GM21717 (cell line): ENCODE measurements at regions not wholly inside any gene's neighbourhood (a gene's known extent, or its start where the extent isn't known, plus 50 kb on each side); places are given as distances from the start of the nearest gene placed in this dataset.
"Not testable (repeated sequence)": the region's sequence is repeated elsewhere in the genome, so short reads cannot be mapped to it uniquely, and the experiment has no call there.

Experiments
- ATAC-seq: cut with Tn5 transposase; IDR thresholded peaks from one replicate; pipeline ENCODE4 v1.9.1; 2021; ENCODE audit warnings: mild to moderate bottlenecking, moderate library complexity; ENCODE audit not compliant: unreplicated experiment

DNA sequence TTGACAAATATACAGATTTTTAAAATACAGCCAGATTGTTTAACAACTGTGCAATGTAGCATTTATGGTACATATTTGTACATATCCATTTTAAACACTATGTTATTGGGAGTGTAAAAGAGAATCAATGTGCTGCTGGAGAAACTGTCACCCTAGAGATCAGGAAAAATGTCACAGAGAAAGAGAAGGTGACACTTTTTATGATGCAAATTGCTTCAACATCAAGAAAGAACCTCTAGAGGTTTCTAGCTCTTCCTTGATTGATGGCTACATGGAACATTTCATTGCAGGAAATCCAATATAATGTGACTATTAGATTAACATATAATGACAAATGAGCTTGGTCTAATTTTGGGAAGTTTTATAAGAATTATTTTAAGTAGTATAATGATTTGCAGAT is 1491.2 kb upstream of the PCDH20 start:
- no peak for ATAC-seq

- no peak for ATAC-seq
Observed at GRCh38 chr13:62906469-62906868, 1490.8 kb upstream of the PCDH20 start.

DNA sequence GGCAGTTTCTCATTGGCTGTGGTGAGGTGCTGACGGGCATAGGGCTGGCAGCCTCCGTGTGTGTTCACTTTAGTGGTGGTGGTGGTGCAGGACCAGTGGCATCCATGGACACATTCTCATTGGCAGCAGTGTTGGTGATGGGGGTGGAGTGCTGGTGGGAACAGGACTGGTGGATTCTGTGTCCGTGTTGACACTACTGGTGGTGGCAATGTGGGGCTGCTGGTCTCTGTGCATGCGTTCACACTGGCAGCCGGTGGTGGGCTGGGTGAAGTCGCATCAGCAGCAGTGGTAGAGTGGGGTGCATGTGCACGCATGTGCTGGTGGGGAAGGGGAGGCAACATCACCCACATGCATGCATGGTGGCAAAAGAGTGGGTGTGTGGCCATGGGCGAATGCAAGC is 1471.4 kb upstream of the PCDH20 start:
- ATAC-seq, result no peak

DNA sequence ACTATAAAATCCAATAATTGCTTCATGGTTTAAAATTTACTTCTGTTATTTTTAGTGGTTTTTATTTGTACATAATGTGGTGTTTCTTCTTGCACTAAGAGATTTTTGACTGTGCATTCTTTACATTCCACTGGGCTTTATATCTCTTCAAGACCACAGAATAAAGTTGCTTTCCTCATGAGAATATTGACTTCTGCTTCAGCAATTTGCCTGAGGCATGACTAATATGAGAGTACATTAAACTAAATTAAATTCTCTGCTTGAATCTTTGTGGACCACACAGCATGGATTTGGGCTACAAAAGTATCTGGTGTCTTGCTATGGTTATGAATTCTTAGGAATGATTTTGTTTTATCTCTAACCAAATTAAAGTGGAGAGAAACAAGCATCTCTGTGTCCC is 1463.4 kb upstream of the PCDH20 start:
- no peak for ATAC-seq

- ATAC-seq, result no peak
Observed at GRCh38 chr13:62875118-62875640, 1459.5 kb upstream of the PCDH20 start.

DNA sequence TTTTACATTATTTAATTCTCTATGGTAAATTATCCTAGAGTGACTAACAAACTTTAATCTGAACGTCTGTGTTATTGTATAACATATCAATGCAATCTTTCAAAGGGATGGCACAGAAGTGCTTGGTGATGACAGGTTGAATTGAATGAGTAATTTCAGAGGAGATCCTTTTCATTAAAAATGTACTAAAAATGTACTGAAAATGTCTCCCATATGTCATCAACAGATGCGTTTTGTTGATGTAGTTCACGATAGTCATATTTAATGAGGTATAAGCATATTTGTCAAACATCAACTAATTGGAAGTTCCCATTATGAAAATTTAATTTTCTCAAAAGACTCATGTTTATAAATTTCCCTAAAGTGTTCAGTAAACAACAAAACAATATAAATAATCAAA is 1434.7 kb upstream of the PCDH20 start:
- ATAC-seq, result no peak

DNA sequence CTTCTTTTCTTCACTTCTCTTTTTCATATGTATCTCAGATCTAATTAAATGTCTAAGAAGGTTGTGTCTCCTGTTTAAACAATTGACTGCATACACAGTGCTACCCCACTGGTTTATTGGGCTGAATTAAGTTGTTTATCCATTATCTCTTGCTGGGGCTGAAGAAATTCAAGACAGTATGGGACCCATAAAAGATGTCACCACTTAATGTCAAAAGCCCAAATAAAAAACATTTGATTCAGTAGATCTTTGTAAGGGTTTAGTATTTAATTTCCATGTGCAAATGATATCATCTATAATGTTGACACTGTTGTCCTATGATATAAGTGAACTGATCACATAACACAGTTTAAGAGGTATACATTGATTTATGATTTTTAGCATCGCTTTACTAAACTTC is 1431.9 kb upstream of the PCDH20 start:
- ATAC-seq, result no peak

- ATAC-seq, result no peak
Observed at GRCh38 chr13:62846302-62846701, 1430.7 kb upstream of the PCDH20 start.

DNA sequence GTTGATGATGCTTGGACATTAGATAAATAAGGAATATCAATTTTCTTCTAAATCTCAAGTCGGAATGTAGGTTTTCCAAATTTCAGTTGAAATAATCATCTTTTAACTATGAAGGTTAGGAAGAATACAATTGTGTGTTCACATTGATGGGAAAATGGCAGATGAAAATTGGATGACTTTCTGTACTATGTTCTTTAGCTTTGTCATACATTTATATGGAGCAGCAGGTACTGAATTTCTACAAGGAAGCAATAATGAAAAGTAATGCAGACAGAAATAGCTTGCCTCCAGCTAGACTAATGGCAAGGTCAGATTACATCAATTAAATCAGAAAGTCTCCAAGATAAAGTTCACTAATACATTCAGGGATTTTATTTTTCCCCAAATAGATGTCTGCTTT is 1423.7 kb upstream of the PCDH20 start:
- no peak for ATAC-seq

DNA sequence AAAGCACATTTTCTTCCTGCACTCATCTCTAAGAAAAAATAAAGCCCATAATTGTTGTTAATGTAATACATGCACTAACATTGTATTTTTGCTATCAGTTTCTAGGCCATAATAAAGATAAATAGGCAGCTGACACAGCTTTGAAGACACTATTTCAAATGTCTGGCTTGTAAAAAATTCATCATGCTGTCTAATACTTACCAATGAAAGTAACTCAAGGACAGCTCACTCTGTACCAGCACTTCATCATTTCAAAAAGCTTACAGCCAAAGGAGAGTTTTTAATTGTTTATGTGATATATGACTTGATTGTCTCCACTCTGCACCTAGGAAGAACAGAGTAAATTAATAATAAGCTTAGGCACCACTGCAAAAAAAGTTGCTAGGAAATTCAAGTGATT is 1423.3 kb upstream of the PCDH20 start:
- no peak for ATAC-seq

GRCh38 chr13:62837895-62838294 is 1422.2 kb upstream of the PCDH20 start:
- ATAC-seq, result no peak

GRCh38 chr13:62829486-62829885 is 1413.8 kb upstream of the PCDH20 start:
- no peak for ATAC-seq

- ATAC-seq, result no peak
Observed at GRCh38 chr13:62799931-62800436, 1384.3 kb upstream of the PCDH20 start.

- ATAC-seq, result no peak
Observed at GRCh38 chr13:62799038-62799535, 1383.4 kb upstream of the PCDH20 start.

DNA sequence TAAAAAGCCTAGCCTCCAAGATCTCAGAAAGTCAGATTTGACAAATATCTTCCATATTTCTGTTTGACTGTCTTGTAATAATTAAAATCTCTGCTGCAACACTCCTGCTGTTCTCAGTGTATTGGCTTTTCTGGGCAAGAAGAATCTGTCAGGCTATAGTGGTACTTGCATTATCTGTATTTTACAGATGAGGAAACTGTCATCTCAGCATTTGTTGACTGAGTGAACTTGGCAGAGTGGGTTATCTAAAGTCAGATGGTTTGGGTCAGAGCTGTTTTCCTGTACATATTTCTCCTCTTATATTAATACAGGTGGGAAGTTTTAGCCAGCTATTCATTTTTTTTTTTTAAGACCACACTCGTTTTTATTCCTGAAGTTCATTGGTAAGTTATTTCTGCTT is 1378.2 kb upstream of the PCDH20 start:
- ATAC-seq, result no peak

- no peak for ATAC-seq
Observed at GRCh38 chr13:62781866-62782265, 1366.2 kb upstream of the PCDH20 start.

- ATAC-seq, result no peak
Observed at GRCh38 chr13:62779161-62779560, 1363.5 kb upstream of the PCDH20 start.

DNA sequence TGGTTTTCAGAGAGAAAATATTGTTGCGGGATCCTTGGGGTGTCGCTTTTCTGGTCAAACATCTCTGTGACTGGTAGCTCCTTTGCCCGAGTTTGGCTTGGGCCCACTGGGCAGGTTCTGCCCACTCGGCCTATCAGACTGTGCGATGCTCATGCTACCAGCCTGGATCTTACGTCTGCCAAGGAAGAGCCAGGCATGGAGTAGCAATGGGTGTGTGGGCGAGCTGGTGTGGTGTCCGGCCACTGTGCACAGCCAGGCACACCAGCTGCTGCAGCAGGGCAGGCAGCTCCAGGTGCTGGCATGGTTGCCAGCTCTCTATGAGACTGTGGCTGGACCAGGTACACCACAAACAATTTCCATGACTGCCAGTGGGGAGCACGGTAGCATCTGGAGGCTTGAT is 1351.8 kb upstream of the PCDH20 start:
- no peak for ATAC-seq

DNA sequence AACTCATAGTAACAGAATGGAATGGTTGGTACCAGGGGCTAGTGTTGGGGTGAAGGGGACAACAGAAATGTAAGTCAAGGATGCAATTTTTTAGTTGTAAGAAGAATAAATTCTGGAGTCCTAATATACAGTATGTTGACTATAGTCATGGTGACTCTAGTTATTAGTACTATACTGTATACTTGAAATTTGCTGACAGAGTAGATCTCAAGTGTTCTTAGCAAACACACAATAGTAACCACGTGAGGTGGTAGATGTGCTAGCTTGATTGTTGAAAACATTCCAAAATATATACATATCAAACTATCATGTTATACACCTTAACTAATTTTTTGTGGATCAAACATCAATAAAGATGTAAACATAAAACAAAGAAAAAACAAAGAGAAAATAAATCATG is 1345.1 kb upstream of the PCDH20 start:
- no peak for ATAC-seq

DNA sequence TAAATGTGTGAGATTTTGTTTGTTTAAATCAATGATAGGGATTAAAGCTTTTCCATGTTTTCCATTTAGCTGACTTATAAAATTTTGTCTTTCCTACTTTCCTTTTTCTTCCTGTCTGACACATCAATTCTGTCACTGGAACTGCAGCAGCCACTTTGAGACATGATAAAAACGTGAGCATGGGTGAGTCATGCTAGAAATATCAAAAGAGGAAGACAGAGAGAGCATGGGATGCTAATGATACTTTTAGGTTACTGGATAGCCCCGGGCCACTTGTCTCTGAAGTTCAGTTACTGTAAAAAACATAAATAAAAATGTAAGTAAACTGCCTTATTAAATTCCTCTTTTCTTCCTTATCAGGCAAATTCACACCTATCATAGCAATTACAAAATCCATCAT is 1332.0 kb upstream of the PCDH20 start:
- ATAC-seq, result no peak

DNA sequence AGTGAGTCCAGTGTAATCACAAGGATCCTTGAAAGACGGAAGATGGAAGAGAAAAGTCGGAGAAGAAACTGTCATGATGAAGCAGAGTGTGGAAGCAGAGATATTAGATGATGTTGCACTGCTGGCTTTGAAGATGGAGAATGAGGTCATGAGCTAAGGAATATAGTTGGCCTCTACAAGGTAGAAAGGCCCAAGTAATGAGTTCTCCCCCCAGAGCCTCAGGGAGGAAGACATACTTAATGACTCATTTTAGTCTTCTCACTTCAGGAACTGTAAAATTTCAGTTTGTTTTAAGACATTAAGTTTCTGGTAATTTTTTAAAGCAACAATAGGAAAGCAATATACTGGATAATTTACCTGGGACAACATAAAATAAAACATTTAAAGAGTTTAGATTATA is 1331.5 kb upstream of the PCDH20 start:
- ATAC-seq, result no peak

DNA sequence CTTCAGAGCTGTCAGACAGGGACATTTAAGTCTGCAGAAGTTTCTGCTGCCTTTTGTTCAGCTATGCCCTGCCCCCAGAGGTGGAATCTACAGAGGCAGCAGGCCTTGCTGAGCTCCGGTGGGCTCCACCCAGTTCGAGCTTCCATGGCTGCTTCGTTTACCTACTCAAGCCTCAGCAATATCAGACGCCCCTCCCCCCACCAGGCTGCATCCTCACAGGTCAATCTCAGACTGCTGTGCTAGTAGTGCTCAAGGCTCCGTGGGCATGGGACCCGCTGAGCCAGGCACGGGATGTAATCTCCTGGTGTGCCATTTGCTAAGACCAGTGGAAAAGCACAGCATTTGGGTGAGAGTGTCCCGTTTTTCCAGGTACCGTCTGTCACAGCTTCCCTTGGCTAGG is 1314.1 kb upstream of the PCDH20 start:
- ATAC-seq, result not testable (repeated sequence)

DNA sequence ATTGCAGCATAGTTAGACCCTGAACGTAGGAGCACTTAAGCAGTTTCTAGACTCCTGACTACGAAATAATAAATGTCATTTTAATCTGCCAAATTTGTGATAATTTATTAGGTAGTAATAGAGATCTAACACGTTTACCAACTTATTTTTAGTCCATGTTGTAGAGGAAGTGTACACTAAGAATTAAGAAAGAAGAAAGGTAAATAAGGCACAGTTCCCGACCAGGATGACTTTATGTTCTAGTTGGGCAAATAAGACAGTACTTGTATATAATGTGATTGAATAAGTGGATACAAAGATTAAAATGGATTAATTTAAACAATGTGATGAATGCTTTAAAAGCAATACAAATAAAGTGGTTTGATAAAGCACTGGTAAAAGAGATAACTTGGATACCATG is 1306.2 kb upstream of the PCDH20 start:
- no peak for ATAC-seq
